Astrocyte (in vitro differentiated cells and primary cell): ENCODE measurements at regions not wholly inside any gene's neighbourhood (a gene's known extent, or its start where the extent isn't known, plus 50 kb on each side); places are given as distances from the start of the nearest gene placed in this dataset.

Experiments
- EZH2 ChIP-seq: IDR thresholded peaks from 2 replicates; pipeline ENCODE4 v1.6.1; 2012; ENCODE audit warnings: mild to moderate bottlenecking, low read length, inconsistent platforms; ENCODE audit not compliant: insufficient read depth
- TF ChIP-seq, protein P1 (sequence below): IDR thresholded peaks from 2 replicates; pipeline ENCODE4 v1.5.1; 2011; ENCODE audit warnings: low read depth, mild to moderate bottlenecking, inconsistent platforms, low read length, moderate library complexity; ENCODE audit not compliant: insufficient read depth

DNA sequence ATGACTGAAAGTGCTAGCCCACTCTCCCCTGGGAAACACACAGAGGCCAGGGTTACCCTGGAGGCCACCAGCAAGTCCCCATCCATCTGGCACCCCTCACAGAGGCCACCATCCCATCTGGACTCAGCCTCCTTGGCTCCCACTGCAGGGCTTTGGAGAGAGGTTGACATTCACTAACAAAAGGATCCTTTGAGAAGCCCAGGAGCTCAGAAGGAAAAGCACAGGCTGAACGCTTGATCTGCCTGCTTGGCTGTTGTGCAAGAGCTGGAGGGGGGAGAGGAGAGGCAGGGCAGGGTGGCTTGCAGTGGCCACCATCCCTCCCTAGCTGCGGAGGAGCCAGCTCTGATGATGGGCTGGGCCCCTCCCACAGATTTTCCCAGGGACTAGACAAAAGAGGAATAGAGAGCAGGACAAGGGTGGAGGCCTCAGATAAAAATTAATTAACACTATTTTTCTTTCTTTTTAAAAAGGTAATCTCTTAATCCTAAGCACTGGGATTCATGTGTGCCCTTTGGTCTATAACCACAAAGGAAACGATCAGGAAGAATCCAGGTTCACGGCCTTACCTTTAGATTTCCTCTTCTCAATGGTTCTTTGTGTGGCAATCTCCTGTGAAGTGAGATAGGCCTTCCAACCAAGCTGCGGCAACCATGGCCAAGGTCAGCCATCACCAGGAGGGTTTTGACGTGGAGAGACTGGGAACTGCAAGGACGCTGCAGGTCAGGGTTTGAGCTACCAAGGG is 154.7 kb downstream of the BARX2 start:
- TF ChIP-seq, protein P1, sequence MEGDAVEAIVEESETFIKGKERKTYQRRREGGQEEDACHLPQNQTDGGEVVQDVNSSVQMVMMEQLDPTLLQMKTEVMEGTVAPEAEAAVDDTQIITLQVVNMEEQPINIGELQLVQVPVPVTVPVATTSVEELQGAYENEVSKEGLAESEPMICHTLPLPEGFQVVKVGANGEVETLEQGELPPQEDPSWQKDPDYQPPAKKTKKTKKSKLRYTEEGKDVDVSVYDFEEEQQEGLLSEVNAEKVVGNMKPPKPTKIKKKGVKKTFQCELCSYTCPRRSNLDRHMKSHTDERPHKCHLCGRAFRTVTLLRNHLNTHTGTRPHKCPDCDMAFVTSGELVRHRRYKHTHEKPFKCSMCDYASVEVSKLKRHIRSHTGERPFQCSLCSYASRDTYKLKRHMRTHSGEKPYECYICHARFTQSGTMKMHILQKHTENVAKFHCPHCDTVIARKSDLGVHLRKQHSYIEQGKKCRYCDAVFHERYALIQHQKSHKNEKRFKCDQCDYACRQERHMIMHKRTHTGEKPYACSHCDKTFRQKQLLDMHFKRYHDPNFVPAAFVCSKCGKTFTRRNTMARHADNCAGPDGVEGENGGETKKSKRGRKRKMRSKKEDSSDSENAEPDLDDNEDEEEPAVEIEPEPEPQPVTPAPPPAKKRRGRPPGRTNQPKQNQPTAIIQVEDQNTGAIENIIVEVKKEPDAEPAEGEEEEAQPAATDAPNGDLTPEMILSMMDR, result no peak
- TF ChIP-seq EZH2, result no peak
